Trophoblast cell (in vitro differentiated cells and primary cell): ENCODE measurements at regions not wholly inside any gene's neighbourhood (a gene's known extent, or its start where the extent isn't known, plus 50 kb on each side); places are given as distances from the start of the nearest gene placed in this dataset.

Experiments used
- DNase-seq, 2 donors: peaks; one replicate each; pipeline ENCODE4 v3.0.0-alpha.2; 2016
- H2AFZ ChIP-seq: 2 replicates; pipeline ENCODE4 v1.6.1; 2013; ENCODE audit warnings: low read length, moderate library complexity, mild to moderate bottlenecking; ENCODE audit not compliant: insufficient read depth, poor library complexity
- H2AK5ac ChIP-seq: 2 replicates; pipeline ENCODE4 v1.6.1; 2013; ENCODE audit warnings: mild to moderate bottlenecking, low read length
- H2BK120ac ChIP-seq: 2 replicates; pipeline ENCODE4 v1.6.1; 2013; ENCODE audit warnings: low read length, mild to moderate bottlenecking, moderate library complexity; ENCODE audit not compliant: insufficient read depth, poor library complexity
- H2BK12ac ChIP-seq: 2 replicates; pipeline ENCODE4 v1.6.1; 2013; ENCODE audit warnings: mild to moderate bottlenecking, low read length, moderate library complexity
- H2BK5ac ChIP-seq: 2 replicates; pipeline ENCODE4 v1.6.1; 2013; ENCODE audit warnings: low read length, low read depth, moderate library complexity, mild to moderate bottlenecking; ENCODE audit not compliant: poor library complexity
- H3K14ac ChIP-seq: 2 replicates; pipeline ENCODE4 v1.6.1; 2013; ENCODE audit warnings: mild to moderate bottlenecking, low read length
- H3K18ac ChIP-seq: 2 replicates; pipeline ENCODE4 v1.6.1; 2013; ENCODE audit warnings: mild to moderate bottlenecking, low read length
- H3K23ac ChIP-seq: 2 replicates; pipeline ENCODE4 v1.6.1; 2013; ENCODE audit warnings: low read length
- H3K27ac ChIP-seq: 2 replicates; pipeline ENCODE4 v1.5.1; 2013; ENCODE audit warnings: low read depth, mild to moderate bottlenecking, inconsistent platforms, low read length, moderate library complexity
- H3K27me3 ChIP-seq: 2 replicates; pipeline ENCODE4 v1.6.1; 2013; ENCODE audit warnings: inconsistent platforms, mild to moderate bottlenecking, low read length, moderate library complexity; ENCODE audit not compliant: insufficient read depth
- H3K36me3 ChIP-seq, 2 experiments: 1 replicate in 1 of 2; 2 replicates in 1 of 2; pipeline ENCODE4 v1.6.1; 2013; ENCODE audit warnings: low read length in 2 of 2, mild to moderate bottlenecking in 2 of 2, moderate library complexity in 1 of 2; ENCODE audit not compliant: insufficient read depth in 2 of 2, control insufficient read depth in 1 of 2
- H3K4ac ChIP-seq: 2 replicates; pipeline ENCODE4 v1.6.1; 2013; ENCODE audit warnings: low read depth, mild to moderate bottlenecking, low read length, moderate library complexity
- H3K4me1 ChIP-seq, 2 experiments: 1 replicate in 1 of 2; 2 replicates in 1 of 2; pipeline ENCODE4 v1.6.1; 2013; ENCODE audit warnings: low read length in 2 of 2, mild to moderate bottlenecking in 2 of 2, moderate library complexity in 1 of 2; ENCODE audit not compliant: insufficient read depth in 2 of 2, control insufficient read depth in 1 of 2
- H3K4me2 ChIP-seq: 2 replicates; pipeline ENCODE4 v1.6.1; 2013; ENCODE audit warnings: inconsistent platforms, mild to moderate bottlenecking, low read length, moderate library complexity
- H3K4me3 ChIP-seq: 2 replicates; pipeline ENCODE4 v1.5.1; 2013; ENCODE audit warnings: mild to moderate bottlenecking, low read depth, low read length, inconsistent platforms
- H3K79me1 ChIP-seq: one replicate; pipeline ENCODE4 v1.6.1; 2013; ENCODE audit warnings: low read length
- H3K79me2 ChIP-seq: 2 replicates; pipeline ENCODE4 v1.6.1; 2013; ENCODE audit warnings: low read length, mild to moderate bottlenecking; ENCODE audit not compliant: control insufficient read depth, insufficient read depth, poor library complexity
- H3K9ac ChIP-seq: 2 replicates; pipeline ENCODE4 v1.6.1; 2013; ENCODE audit warnings: mild to moderate bottlenecking, low read length
- H3K9me3 ChIP-seq: 2 replicates; pipeline ENCODE4 v1.6.1; 2013; ENCODE audit warnings: low read depth, mild to moderate bottlenecking, control low read depth, inconsistent platforms, low read length; ENCODE audit not compliant: insufficient read depth
- H4K12ac ChIP-seq: 2 replicates; pipeline ENCODE4 v1.6.1; 2013; ENCODE audit warnings: low read depth, mild to moderate bottlenecking, low read length, moderate library complexity
- H4K8ac ChIP-seq: 2 replicates; pipeline ENCODE4 v1.6.1; 2013; ENCODE audit warnings: low read depth, mild to moderate bottlenecking, low read length, moderate library complexity
- H4K91ac ChIP-seq: one replicate; pipeline ENCODE4 v1.6.1; 2013; ENCODE audit warnings: low read depth, mild to moderate bottlenecking, low read length, moderate library complexity
- WGBS: extraction: QIAGEN DNeasy Blood & Tissue Kit; methylation state at CpG from one replicate; pipeline ENCODE4 v1.1.7; 2013; ENCODE audit warnings: missing lambda C conversion rate; ENCODE audit not compliant: insufficient read length, insufficient coverage; ENCODE audit errors: extremely low coverage; 5-methylcytosine and 5-hydroxymethylcytosine counted together

- Histone ChIP-seq H3K36me3 (no peaks in the 10 kb centered on the region), H2AK5ac (no peak overlapping the region), H2BK5ac (no peak overlapping the region), H3K9ac (no peak overlapping the region), H3K14ac (no peak overlapping the region), H2AFZ (no peak overlapping the region), H4K8ac (no peak overlapping the region), H3K79me2 (no peaks in the 10 kb centered on the region), H3K27ac (no peak overlapping the region), H3K18ac (no peak overlapping the region), H3K23ac (no peak overlapping the region), H4K91ac (no peak overlapping the region), H3K27me3 (no peaks in the 10 kb centered on the region), H3K4me2 (no peak overlapping the region), H4K12ac (no peak overlapping the region), H3K4ac (no peak overlapping the region), H2BK12ac (no peak overlapping the region), H3K4me1 (no peaks in the 10 kb centered on the region), H2BK120ac (no peak overlapping the region), H3K79me1 (no peaks in the 10 kb centered on the region), H3K4me3 (no peak overlapping the region), H3K9me3 (no peaks in the 10 kb centered on the region)
- WGBS, result no CpG with 5 or more reads among the region's 9 CpGs
- no peak for DNase-seq
Observed at GRCh38 chr2:176826984-176827668, 385.5 kb upstream of the HNRNPA3 start.

- Histone ChIP-seq H3K4me2 (no peak overlapping the region), H3K18ac (no peak overlapping the region), H3K9ac (no peak overlapping the region), H3K4me1 (no peaks in the 10 kb centered on the region), H4K12ac (no peak overlapping the region), H2AFZ (no peak overlapping the region), H2AK5ac (no peak overlapping the region), H3K36me3 (no peaks in the 10 kb centered on the region), H2BK12ac (no peak overlapping the region), H3K27ac (no peak overlapping the region), H3K79me1 (no peaks in the 10 kb centered on the region), H3K14ac (no peak overlapping the region), H4K8ac (no peak overlapping the region), H3K4ac (no peak overlapping the region), H2BK5ac (no peak overlapping the region), H3K27me3 (no peaks in the 10 kb centered on the region), H4K91ac (no peak overlapping the region), H2BK120ac (no peak overlapping the region), H3K9me3 (no peaks in the 10 kb centered on the region), H3K23ac (no peak overlapping the region), H3K4me3 (no peak overlapping the region), H3K79me2 (no peaks in the 10 kb centered on the region)
- WGBS, result no CpG with 5 or more reads among the region's 3 CpGs
- DNase-seq, result peak in 1 of 2 donors; percentile 9
Observed at GRCh38 chr2:176830362-176830761, 382.2 kb upstream of the HNRNPA3 start.

DNA sequence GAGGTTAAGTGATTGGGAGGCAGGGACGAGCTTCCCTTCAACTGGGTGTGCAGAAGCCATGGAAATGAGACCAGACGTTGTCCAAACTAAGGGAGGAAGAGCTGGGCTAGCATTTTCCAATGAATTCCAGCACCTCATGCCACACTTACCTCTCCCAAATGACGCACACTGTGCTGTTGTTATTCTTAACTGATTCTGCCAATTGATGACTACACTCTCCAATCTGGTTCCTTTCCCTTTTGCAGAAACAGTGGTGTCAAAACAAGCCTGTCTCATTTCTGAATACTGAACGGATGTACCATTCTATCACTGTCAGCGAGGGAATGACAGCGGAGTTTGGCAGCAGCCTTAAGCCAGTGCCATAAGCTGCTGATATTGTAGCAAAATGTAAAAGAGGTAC lies 380.5 kb upstream of the HNRNPA3 start:
- Histone ChIP-seq H4K12ac (no peak overlapping the region), H3K4me1 (no peaks in the 10 kb centered on the region), H3K4ac (no peak overlapping the region), H3K4me2 (no peak overlapping the region), H4K91ac (no peak overlapping the region), H2BK120ac (no peak overlapping the region), H4K8ac (no peak overlapping the region), H3K79me2 (no peaks in the 10 kb centered on the region), H3K27ac (no peak overlapping the region), H2AK5ac (no peak overlapping the region), H3K14ac (no peak overlapping the region), H3K9me3 (no peaks in the 10 kb centered on the region), H3K4me3 (no peak overlapping the region), H2BK12ac (no peak overlapping the region), H2AFZ (no peak overlapping the region), H3K27me3 (no peaks in the 10 kb centered on the region), H3K18ac (no peak overlapping the region), H2BK5ac (no peak overlapping the region), H3K23ac (no peak overlapping the region), H3K9ac (no peak overlapping the region), H3K79me1 (no peaks in the 10 kb centered on the region), H3K36me3 (no peaks in the 10 kb centered on the region)
- DNase-seq, result no peak
- WGBS, result no CpG with 5 or more reads among the region's 6 CpGs

DNA sequence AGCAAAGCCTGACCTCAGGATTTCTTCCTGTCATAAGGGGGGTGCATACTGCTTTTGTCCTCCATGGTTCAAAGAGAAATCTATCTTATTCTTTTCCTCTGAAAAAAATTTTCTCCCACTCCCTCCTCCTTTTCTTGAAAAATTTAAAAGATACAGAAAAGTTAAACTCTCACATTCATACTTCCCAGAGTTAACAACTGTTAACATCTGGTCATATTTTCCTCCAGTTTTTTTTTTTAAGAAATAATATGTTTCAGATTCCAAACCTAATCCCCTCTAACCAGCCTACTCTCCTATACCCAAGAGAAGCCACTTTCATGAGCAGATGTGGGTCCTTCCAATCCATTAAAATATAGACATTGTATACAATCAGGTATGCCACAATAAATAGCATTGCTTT lies 378.9 kb upstream of the HNRNPA3 start:
- Histone ChIP-seq H3K9ac (no peak overlapping the region), H2AK5ac (no peak overlapping the region), H4K91ac (no peak overlapping the region), H3K79me1 (no peaks in the 10 kb centered on the region), H3K27me3 (no peaks in the 10 kb centered on the region), H2BK120ac (no peak overlapping the region), H3K18ac (no peak overlapping the region), H4K12ac (no peak overlapping the region), H3K23ac (no peak overlapping the region), H2BK12ac (no peak overlapping the region), H3K4me1 (no peaks in the 10 kb centered on the region), H3K14ac (no peak overlapping the region), H4K8ac (no peak overlapping the region), H3K9me3 (no peaks in the 10 kb centered on the region), H3K36me3 (no peaks in the 10 kb centered on the region), H3K79me2 (no peaks in the 10 kb centered on the region), H3K4me3 (no peak overlapping the region), H3K4me2 (no peak overlapping the region), H2AFZ (no peak overlapping the region), H2BK5ac (no peak overlapping the region), H3K4ac (no peak overlapping the region), H3K27ac (no peak overlapping the region)
- no peak for DNase-seq
